HCT116 (cell line): ENCODE measurements at regions not wholly inside any gene's neighbourhood (a gene's known extent, or its start where the extent isn't known, plus 50 kb on each side); places are given as distances from the start of the nearest gene placed in this dataset.

Experiments used
- ATAC-seq: fragments of 200-7000 bp; cut with Tn5 transposase; 2 replicates; pipeline ENCODE4 v1.9.1; 2020; ENCODE audit warnings: mild to moderate bottlenecking, moderate library complexity
- BruUV-seq: library from RNA; stranded (reverse); fragments of 400-500 nt; replicated peaks from 2 replicates; lab custom pipeline; 2021; lab: Mats Ljungman, UMichigan
- CTCF ChIA-PET: fragments of 300-600 bp; sonication (Branson Sonifier 250); formaldehyde crosslinking; loops from one replicate; lab custom pipeline; 2021; ENCODE audit warnings: antibody characterized with exemption; lab: Charles Lee
- POLR2A ChIA-PET: fragments of 300-600, 350-600 bp; sonication (Branson Sonifier 250); formaldehyde crosslinking; loops from one replicate; lab custom pipeline; 2021; ENCODE audit warnings: antibody characterized with exemption; lab: Charles Lee
- RAD21 ChIA-PET, 2 experiments: fragments of 300-600 bp; sonication (Branson Sonifier 250); formaldehyde crosslinking; loops; one replicate each; lab custom pipeline; 2023; ENCODE audit warnings: low total read pairs in 2 of 2; ENCODE audit not compliant: uncharacterized antibody in 2 of 2, unreplicated experiment in 2 of 2, low non-redundant PET in 1 of 2; lab: Charles Lee
- DNase-seq: peaks from one replicate; pipeline ENCODE4 v3.0.0-alpha.2; 2010; ENCODE audit warnings: low read depth, low spot score
- H2AFZ ChIP-seq: fragments of 200-600 bp; shearing (Covaris generic), sonication (generic); 2 replicates; pipeline ENCODE4 v1.6.1; 2017; ENCODE audit warnings: low read depth, mixed run types, mixed read lengths, antibody characterized with exemption, low read length; ENCODE audit not compliant: poor library complexity, severe bottlenecking
- H3K27ac ChIP-seq: 2 replicates; pipeline ENCODE4 v1.5.1; 2012; ENCODE audit warnings: low read depth, low read length
- H3K27me3 ChIP-seq: fragments of 200-600 bp; sonication (generic); 2 replicates; pipeline ENCODE4 v1.6.1; 2016; ENCODE audit warnings: mixed run types, low read length, mixed read lengths; ENCODE audit not compliant: insufficient read depth
- H3K36me3 ChIP-seq, 2 experiments: fragments of 200-500 bp in 1 of 2; fragments of 200-600 bp in 1 of 2; sonication (Bioruptor generic) in 1 of 2; sonication (generic) in 1 of 2; 2 replicates each; pipeline versions ENCODE4 v1.5.1 to v1.6.1; 2014 to 2016; ENCODE audit warnings: low read length in 2 of 2, inconsistent platforms in 1 of 2, mixed read lengths in 1 of 2, mixed run types in 1 of 2; ENCODE audit not compliant: insufficient read depth in 2 of 2, control insufficient read depth in 1 of 2
- H3K4me1 ChIP-seq, 2 experiments: fragments of 200-600 bp in 1 of 2; sonication (generic) in 1 of 2; 2 replicates each; pipeline versions ENCODE4 v1.5.1 to v1.6.1; 2012 to 2017; ENCODE audit warnings: low read length in 2 of 2, inconsistent platforms in 1 of 2, mild to moderate bottlenecking in 1 of 2, mixed read lengths in 1 of 2, mixed run types in 1 of 2, moderate library complexity in 1 of 2; ENCODE audit not compliant: insufficient read depth in 2 of 2, control insufficient read depth in 1 of 2
- H3K4me2 ChIP-seq: fragments of 200-600 bp; sonication (generic); 2 replicates; pipeline ENCODE4 v1.6.1; 2017; ENCODE audit warnings: mixed run types, low read length, mixed read lengths
- H3K4me3 ChIP-seq, 2 experiments: fragments of 200-600 bp in 1 of 2; sonication (generic) in 1 of 2; replicated peaks in 1 of 2; 2 replicates each; pipeline ENCODE4 v1.5.1; 2011 to 2016; ENCODE audit warnings: low read length in 2 of 2, control low read depth in 1 of 2, low read depth in 1 of 2, mild to moderate bottlenecking in 1 of 2, mixed read lengths in 1 of 2, mixed run types in 1 of 2
- H3K79me2 ChIP-seq: fragments of 200-600 bp; sonication (generic); 2 replicates; pipeline ENCODE4 v1.6.1; 2017; ENCODE audit warnings: mild to moderate bottlenecking, mixed run types, low read length, moderate library complexity, mixed read lengths; ENCODE audit not compliant: insufficient read depth
- H3K9ac ChIP-seq: fragments of 200-600 bp; sonication (generic); 2 replicates; pipeline ENCODE4 v1.6.1; 2016; ENCODE audit warnings: low read length, mixed read lengths
- H3K9me2 ChIP-seq: fragments of 200-600 bp; sonication (generic), shearing (Covaris generic); 2 replicates; pipeline ENCODE4 v1.6.1; 2017; ENCODE audit warnings: mixed run types, mild to moderate bottlenecking, moderate library complexity; ENCODE audit not compliant: insufficient read depth
- H3K9me3 ChIP-seq, 2 experiments: fragments of 200-500 bp in 1 of 2; fragments of 200-600 bp in 1 of 2; sonication (Bioruptor generic) in 1 of 2; sonication (generic) in 1 of 2; 2 replicates each; pipeline ENCODE4 v1.6.1; 2014 to 2017; ENCODE audit warnings: low read length in 2 of 2, mixed read lengths in 2 of 2, inconsistent platforms in 1 of 2, low read depth in 1 of 2, mild to moderate bottlenecking in 1 of 2, mixed run types in 1 of 2, moderate library complexity in 1 of 2; ENCODE audit not compliant: control insufficient read depth in 1 of 2, insufficient read depth in 1 of 2
- H4K20me1 ChIP-seq: fragments of 200-600 bp; sonication (generic), shearing (Covaris generic); 2 replicates; pipeline ENCODE4 v1.6.1; 2017; ENCODE audit warnings: mixed run types, mild to moderate bottlenecking, moderate library complexity; ENCODE audit not compliant: insufficient read depth
- CBX3 ChIP-seq: IDR thresholded peaks from 2 replicates; pipeline ENCODE4 v1.6.1; 2012; ENCODE audit warnings: low read depth
- EGR1 ChIP-seq: IDR thresholded peaks from 2 replicates; pipeline ENCODE4 v1.6.1; 2012; ENCODE audit warnings: low read depth
- ELF1 ChIP-seq: IDR thresholded peaks from 2 replicates; pipeline ENCODE4 v1.6.1; 2012; ENCODE audit warnings: low read depth, borderline replicate concordance
- EZH2 ChIP-seq: fragments of 200-600 bp; sonication (generic); IDR thresholded peaks from 2 replicates; pipeline ENCODE4 v1.6.1; 2017; ENCODE audit warnings: antibody characterized with exemption, mixed run types
- JUND ChIP-seq: IDR thresholded peaks from 2 replicates; pipeline ENCODE4 v1.6.1; 2012
- POLR2AphosphoS5 ChIP-seq: IDR thresholded peaks from 2 replicates; pipeline ENCODE4 v1.6.1; 2011; ENCODE audit warnings: mild to moderate bottlenecking, low read depth, low read length, moderate library complexity
- RAD21 ChIP-seq: IDR thresholded peaks from 2 replicates; pipeline ENCODE4 v1.6.1; 2012; ENCODE audit warnings: low read depth, mild to moderate bottlenecking
- SIN3A ChIP-seq: IDR thresholded peaks from 2 replicates; pipeline ENCODE4 v1.6.1; 2012; ENCODE audit warnings: low read depth
- YY1 ChIP-seq: IDR thresholded peaks from 2 replicates; pipeline ENCODE4 v1.6.1; 2011; ENCODE audit warnings: low read length, low read depth, moderate library complexity, mild to moderate bottlenecking; ENCODE audit not compliant: insufficient replicate concordance; ENCODE audit errors: extremely low read depth
- ZNF274 ChIP-seq: fragments of 200-500 bp; sonication (Bioruptor generic); IDR thresholded peaks from 2 replicates; pipeline ENCODE4 v1.6.1; 2014; ENCODE audit warnings: mild to moderate bottlenecking, low read depth, low read length, inconsistent platforms
- intact Hi-C: fragments of 100-400 bp; cut with micrococcal nuclease; formaldehyde crosslinking; loops from 2 replicates; pipeline ENCODE4 v1.10.0; 2022
- TF ChIP-seq, protein P1 (sequence below), 3 experiments: fragments of 200-600 bp in 1 of 3; sonication (generic) in 1 of 3; IDR thresholded peaks in 2 of 3; conservative IDR thresholded peaks in 1 of 3; 2 replicates each; pipeline ENCODE4 v1.5.1; 2012 to 2017; ENCODE audit warnings: low read depth in 2 of 3, low read length in 2 of 3, antibody characterized with exemption in 1 of 3, borderline replicate concordance in 1 of 3, control low read depth in 1 of 3, mild to moderate bottlenecking in 1 of 3, mixed read lengths in 1 of 3, mixed run types in 1 of 3, moderate library complexity in 1 of 3; ENCODE audit not compliant: insufficient read depth in 1 of 3
- TF ChIP-seq, protein P2 (sequence below): IDR thresholded peaks from 2 replicates; pipeline ENCODE4 v1.6.1; 2012; ENCODE audit warnings: low read depth
- TF ChIP-seq, protein P3 (sequence below): IDR thresholded peaks from 2 replicates; pipeline ENCODE4 v1.6.1; 2012
- TF ChIP-seq, protein P4 (sequence below): IDR thresholded peaks from 2 replicates; pipeline ENCODE4 v1.6.1; 2012

DNA sequence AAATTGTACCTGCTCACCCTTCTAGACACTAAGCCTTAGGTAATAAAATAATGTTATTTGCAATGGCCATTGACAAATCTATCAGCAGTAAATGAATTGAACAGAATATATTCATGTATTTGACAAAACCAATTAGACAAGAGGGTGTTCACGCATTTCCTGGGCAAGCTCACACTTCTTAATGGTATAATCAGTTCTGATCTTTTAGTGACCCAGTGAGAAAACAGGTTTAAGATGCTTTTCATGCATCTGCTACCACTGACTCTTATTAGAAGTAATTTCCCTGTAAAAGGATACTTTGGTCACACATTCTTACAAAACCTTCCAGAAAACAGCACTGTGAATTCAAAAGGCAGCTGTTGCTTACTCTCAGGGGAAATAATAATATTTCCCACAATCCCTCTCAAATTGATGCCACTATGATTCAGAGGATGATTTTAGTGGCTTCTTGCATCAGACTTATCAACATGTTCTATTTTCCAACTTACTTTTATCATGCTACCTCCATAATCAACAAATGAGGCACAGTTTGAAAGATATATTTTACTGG, 313.9 kb upstream of the NWD2 start:
- POLR2A ChIA-PET: no interaction called here
- H3K4me2 ChIP-seq: no peak overlapping the region
- TF ChIP-seq ELF1 (no peak), EZH2 (no peak), EGR1 (no peak), CBX3 (no peak), YY1 (no peak), ZNF274 (no peak), SIN3A (no peak), RAD21 (no peak), POLR2AphosphoS5 (no peak), JUND (no peak)
- TF ChIP-seq, protein P1, sequence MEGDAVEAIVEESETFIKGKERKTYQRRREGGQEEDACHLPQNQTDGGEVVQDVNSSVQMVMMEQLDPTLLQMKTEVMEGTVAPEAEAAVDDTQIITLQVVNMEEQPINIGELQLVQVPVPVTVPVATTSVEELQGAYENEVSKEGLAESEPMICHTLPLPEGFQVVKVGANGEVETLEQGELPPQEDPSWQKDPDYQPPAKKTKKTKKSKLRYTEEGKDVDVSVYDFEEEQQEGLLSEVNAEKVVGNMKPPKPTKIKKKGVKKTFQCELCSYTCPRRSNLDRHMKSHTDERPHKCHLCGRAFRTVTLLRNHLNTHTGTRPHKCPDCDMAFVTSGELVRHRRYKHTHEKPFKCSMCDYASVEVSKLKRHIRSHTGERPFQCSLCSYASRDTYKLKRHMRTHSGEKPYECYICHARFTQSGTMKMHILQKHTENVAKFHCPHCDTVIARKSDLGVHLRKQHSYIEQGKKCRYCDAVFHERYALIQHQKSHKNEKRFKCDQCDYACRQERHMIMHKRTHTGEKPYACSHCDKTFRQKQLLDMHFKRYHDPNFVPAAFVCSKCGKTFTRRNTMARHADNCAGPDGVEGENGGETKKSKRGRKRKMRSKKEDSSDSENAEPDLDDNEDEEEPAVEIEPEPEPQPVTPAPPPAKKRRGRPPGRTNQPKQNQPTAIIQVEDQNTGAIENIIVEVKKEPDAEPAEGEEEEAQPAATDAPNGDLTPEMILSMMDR (IDR thresholded peaks at IDR 0.05 in 2 of 3, conservative IDR thresholded peaks at IDR 0.05 in 1 of 3; ENCODE audit: borderline replicate concordance in 1 of 3, insufficient read depth in 1 of 3, low read depth in 2 of 3, low read length in 2 of 3): no peak
- TF ChIP-seq, protein P2, sequence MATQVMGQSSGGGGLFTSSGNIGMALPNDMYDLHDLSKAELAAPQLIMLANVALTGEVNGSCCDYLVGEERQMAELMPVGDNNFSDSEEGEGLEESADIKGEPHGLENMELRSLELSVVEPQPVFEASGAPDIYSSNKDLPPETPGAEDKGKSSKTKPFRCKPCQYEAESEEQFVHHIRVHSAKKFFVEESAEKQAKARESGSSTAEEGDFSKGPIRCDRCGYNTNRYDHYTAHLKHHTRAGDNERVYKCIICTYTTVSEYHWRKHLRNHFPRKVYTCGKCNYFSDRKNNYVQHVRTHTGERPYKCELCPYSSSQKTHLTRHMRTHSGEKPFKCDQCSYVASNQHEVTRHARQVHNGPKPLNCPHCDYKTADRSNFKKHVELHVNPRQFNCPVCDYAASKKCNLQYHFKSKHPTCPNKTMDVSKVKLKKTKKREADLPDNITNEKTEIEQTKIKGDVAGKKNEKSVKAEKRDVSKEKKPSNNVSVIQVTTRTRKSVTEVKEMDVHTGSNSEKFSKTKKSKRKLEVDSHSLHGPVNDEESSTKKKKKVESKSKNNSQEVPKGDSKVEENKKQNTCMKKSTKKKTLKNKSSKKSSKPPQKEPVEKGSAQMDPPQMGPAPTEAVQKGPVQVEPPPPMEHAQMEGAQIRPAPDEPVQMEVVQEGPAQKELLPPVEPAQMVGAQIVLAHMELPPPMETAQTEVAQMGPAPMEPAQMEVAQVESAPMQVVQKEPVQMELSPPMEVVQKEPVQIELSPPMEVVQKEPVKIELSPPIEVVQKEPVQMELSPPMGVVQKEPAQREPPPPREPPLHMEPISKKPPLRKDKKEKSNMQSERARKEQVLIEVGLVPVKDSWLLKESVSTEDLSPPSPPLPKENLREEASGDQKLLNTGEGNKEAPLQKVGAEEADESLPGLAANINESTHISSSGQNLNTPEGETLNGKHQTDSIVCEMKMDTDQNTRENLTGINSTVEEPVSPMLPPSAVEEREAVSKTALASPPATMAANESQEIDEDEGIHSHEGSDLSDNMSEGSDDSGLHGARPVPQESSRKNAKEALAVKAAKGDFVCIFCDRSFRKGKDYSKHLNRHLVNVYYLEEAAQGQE: no peak
- TF ChIP-seq, protein P3, sequence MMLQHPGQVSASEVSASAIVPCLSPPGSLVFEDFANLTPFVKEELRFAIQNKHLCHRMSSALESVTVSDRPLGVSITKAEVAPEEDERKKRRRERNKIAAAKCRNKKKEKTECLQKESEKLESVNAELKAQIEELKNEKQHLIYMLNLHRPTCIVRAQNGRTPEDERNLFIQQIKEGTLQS: no peak
- TF ChIP-seq, protein P4, sequence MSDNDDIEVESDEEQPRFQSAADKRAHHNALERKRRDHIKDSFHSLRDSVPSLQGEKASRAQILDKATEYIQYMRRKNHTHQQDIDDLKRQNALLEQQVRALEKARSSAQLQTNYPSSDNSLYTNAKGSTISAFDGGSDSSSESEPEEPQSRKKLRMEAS: no peak
- TF ChIP-seq, all 23 proteins: peak for 0
- no peaks in the 10 kb centered on the region for H3K27me3 ChIP-seq
- no peak for ATAC-seq
- H3K9me3 ChIP-seq: no peaks in the 10 kb centered on the region
- ChIA-PET RAD21 (no interaction called here), CTCF (no interaction called here)
- H3K4me3 ChIP-seq: no peak overlapping the region
- H3K79me2 ChIP-seq: no peaks in the 10 kb centered on the region
- no peaks in the 10 kb centered on the region for H3K36me3 ChIP-seq
- no peaks in the 10 kb centered on the region for H3K9me2 ChIP-seq
- DNase-seq: no peak
- BruUV-seq: no TSS peak
- no peak overlapping the region for H3K9ac ChIP-seq
- H3K4me1 ChIP-seq: no peaks in the 10 kb centered on the region
- no peak overlapping the region for H3K27ac ChIP-seq
- H4K20me1 ChIP-seq: no peaks in the 10 kb centered on the region
- no peak overlapping the region for H2AFZ ChIP-seq
- intact Hi-C loops: no loop called here
